Kidney epithelial cell (primary cell): ENCODE measurements at regions not wholly inside any gene's neighbourhood (a gene's known extent, or its start where the extent isn't known, plus 50 kb on each side); places are given as distances from the start of the nearest gene placed in this dataset.

ENCODE experiments used
- DNase-seq: peaks from one replicate; pipeline ENCODE4 v3.0.0-alpha.2; 2010; ENCODE audit warnings: low read depth
- H3K27me3 ChIP-seq: 2 replicates; pipeline ENCODE4 v1.6.0; 2011; ENCODE audit warnings: low read length; ENCODE audit not compliant: control insufficient read depth, insufficient read depth
- H3K36me3 ChIP-seq: 2 replicates; pipeline ENCODE4 v1.5.1; 2011; ENCODE audit warnings: low read length; ENCODE audit not compliant: control insufficient read depth, insufficient read depth
- H3K4me3 ChIP-seq: 2 replicates; pipeline ENCODE4 v1.5.1; 2011; ENCODE audit warnings: low read depth, mild to moderate bottlenecking, control low read depth, low read length
- TF ChIP-seq, protein P1 (sequence below): IDR thresholded peaks from 2 replicates; pipeline ENCODE4 v1.5.1; 2011; ENCODE audit warnings: mild to moderate bottlenecking, moderate library complexity, low read length, control low read depth, inconsistent platforms; ENCODE audit not compliant: insufficient read depth, poor library complexity, severe bottlenecking

- Histone ChIP-seq H3K36me3 (no peaks in the 10 kb centered on the region), H3K4me3 (no peak overlapping the region), H3K27me3 (no peaks in the 10 kb centered on the region)
- DNase-seq: no peak
- TF ChIP-seq, protein P1, sequence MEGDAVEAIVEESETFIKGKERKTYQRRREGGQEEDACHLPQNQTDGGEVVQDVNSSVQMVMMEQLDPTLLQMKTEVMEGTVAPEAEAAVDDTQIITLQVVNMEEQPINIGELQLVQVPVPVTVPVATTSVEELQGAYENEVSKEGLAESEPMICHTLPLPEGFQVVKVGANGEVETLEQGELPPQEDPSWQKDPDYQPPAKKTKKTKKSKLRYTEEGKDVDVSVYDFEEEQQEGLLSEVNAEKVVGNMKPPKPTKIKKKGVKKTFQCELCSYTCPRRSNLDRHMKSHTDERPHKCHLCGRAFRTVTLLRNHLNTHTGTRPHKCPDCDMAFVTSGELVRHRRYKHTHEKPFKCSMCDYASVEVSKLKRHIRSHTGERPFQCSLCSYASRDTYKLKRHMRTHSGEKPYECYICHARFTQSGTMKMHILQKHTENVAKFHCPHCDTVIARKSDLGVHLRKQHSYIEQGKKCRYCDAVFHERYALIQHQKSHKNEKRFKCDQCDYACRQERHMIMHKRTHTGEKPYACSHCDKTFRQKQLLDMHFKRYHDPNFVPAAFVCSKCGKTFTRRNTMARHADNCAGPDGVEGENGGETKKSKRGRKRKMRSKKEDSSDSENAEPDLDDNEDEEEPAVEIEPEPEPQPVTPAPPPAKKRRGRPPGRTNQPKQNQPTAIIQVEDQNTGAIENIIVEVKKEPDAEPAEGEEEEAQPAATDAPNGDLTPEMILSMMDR: no peak
These were observed 77.2 kb downstream of the PFDN4 start for GRCh38 chr20:54284928-54285704.

DNA sequence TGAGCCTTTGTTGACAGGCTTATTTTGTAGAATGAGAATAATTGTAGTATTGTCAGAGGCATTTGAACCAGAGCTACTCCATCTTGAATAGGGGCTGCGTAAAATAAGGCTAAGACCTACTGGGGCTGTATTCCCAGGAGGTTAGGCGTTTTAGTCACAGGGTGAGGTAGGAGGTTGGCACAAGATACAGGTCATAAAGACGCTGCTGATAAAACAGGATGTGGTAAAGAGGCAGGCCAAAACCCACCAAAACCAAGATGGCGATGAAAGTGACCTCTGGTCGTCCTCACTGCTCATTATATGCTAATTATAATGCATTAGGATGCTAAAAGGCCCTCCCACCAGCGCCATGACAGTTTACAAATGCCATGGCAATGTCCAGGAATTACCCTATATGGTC lies 82.7 kb downstream of the PFDN4 start:
- Histone ChIP-seq H3K27me3 (no peaks in the 10 kb centered on the region), H3K4me3 (no peak overlapping the region), H3K36me3 (no peaks in the 10 kb centered on the region)
- no peak for DNase-seq
- TF ChIP-seq, protein P1: no peak

DNA sequence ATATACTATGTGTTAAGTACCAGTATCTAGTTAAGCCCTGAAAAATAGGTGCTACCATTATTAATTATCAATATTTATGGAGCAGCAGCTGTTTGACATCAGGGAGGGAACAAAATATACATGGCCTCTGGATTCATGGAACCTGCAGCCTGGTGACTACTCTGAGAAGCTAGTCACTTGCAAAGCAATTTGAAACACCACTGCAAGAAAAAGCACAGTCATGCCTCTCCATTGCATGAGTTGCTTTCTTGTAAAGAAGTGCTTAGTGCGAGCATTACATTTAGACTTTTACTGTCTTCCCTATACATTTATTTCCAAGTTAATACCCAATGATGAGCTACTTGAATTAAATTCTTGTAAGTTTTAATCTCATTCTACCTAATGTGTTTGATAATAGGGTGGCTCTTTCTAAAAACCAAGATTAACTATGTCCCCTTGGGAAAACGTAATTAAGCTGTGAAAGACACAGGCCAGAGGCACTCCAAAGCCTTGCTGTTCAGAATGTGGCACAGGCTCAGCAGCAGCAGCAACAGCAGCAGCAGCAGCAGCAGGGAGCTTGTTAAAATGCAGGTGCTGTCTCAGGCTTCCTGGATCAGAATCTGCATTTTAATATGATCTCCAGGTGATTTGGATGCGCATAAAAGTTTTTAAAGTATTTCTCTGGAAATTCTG lies 83.6 kb downstream of the PFDN4 start:
- TF ChIP-seq, protein P1: no peak
- DNase-seq: no peak
- Histone ChIP-seq H3K27me3 (no peaks in the 10 kb centered on the region), H3K36me3 (no peaks in the 10 kb centered on the region), H3K4me3 (no peak overlapping the region)

DNA sequence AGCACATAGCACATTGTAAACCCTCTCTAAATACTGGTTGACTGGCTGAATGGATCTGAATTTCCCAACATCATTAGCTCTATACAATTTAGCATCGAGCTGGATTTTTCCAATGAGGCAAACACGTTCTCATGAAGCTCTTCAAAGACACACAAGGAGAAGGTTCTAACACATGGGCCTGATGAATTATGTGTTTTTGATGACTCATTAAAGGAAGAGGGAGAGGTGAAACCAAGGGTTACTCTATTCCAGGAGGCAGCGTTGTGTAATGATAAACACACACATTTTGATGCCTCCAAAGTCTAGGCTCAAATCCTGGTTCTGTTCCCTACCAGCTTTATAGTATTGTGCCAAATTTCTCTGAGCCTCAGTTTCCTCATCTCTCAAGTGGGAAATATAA lies 84.3 kb downstream of the PFDN4 start:
- Histone ChIP-seq H3K36me3 (no peaks in the 10 kb centered on the region), H3K4me3 (no peak overlapping the region), H3K27me3 (no peaks in the 10 kb centered on the region)
- no peak for DNase-seq
- TF ChIP-seq, protein P1: no peak

DNA sequence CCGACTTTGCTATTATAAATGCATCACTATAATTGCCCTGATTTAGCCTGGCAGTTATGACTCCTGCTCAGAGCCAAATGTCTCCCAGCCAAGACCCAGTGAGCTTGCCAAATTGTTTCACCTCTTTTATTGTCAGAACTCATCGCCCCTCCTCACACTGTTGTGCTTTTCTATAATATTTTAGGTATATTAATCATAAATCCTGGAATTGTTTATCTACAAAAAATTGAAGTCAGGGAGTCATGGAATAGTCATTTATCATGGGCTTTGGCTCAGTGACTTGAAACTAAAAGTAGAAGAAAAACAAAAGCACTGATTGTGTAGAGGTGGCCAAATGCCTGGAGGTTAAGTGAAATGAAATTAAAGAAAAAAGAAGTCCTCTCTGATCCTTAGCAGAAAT lies 85.6 kb downstream of the PFDN4 start:
- no peaks in the 10 kb centered on the region for H3K27me3 ChIP-seq

More for the DNA sequence above, 85.6 kb downstream of the PFDN4 start:
- no peaks in the 10 kb centered on the region for H3K36me3 ChIP-seq
- DNase-seq: no peak
- H3K4me3 ChIP-seq: no peak overlapping the region
- TF ChIP-seq, protein P1: no peak
